AG10803 (cell line): ENCODE measurements at regions not wholly inside any gene's neighbourhood (a gene's known extent, or its start where the extent isn't known, plus 50 kb on each side); places are given as distances from the start of the nearest gene placed in this dataset.
"Not testable (repeated sequence)": the region's sequence is repeated elsewhere in the genome, so short reads cannot be mapped to it uniquely, and the experiment has no call there.

Source experiments
- DNase-seq: peaks from one replicate; pipeline ENCODE4 v3.0.0; 2010; ENCODE audit warnings: low read depth
- H3K4me3 ChIP-seq: 2 replicates; pipeline ENCODE4 v1.5.1; 2011; ENCODE audit warnings: mild to moderate bottlenecking, low read length, control low read depth
- CTCF ChIP-seq: conservative IDR thresholded peaks from 2 replicates; pipeline ENCODE4 v1.5.1; 2011; ENCODE audit warnings: mild to moderate bottlenecking, low read length, control low read depth, inconsistent platforms

GRCh38 chr4:105061731-105062130, 84.9 kb upstream of the TET2 start:
- DNase-seq: no peak
- TF ChIP-seq CTCF: no peak
- H3K4me3 ChIP-seq: no peak overlapping the region

- no peak overlapping the region for H3K4me3 ChIP-seq
- no peak for TF ChIP-seq CTCF
- no peak for DNase-seq
These were observed 80.3 kb upstream of the TET2 start for GRCh38 chr4:105066401-105066800.

- DNase-seq: peak; percentile 21
- TF ChIP-seq CTCF: no peak
These were observed 79.2 kb upstream of the TET2 start for GRCh38 chr4:105067431-105067830.

GRCh38 chr4:105067946-105068345, 78.7 kb upstream of the TET2 start:
- no peak overlapping the region for H3K4me3 ChIP-seq
- no peak for DNase-seq
- TF ChIP-seq CTCF: no peak

More at GRCh38 chr4:105067431-105067830, 79.2 kb upstream of the TET2 start:
- H3K4me3 ChIP-seq: no peak overlapping the region

- no peak for DNase-seq
These were observed 78.2 kb upstream of the TET2 start for GRCh38 chr4:105068516-105068915.

GRCh38 chr4:105072095-105072494, 74.6 kb upstream of the TET2 start:
- not testable (repeated sequence) for DNase-seq, H3K4me3 ChIP-seq

More at GRCh38 chr4:105068516-105068915, 78.2 kb upstream of the TET2 start:
- TF ChIP-seq CTCF: no peak
- no peak overlapping the region for H3K4me3 ChIP-seq

- no peak for TF ChIP-seq CTCF
- no peak overlapping the region for H3K4me3 ChIP-seq
- DNase-seq: no peak
These were observed 72.6 kb upstream of the TET2 start for GRCh38 chr4:105074097-105074496.

GRCh38 chr4:105075045-105075444, 71.6 kb upstream of the TET2 start:
- DNase-seq: no peak
- no peak overlapping the region for H3K4me3 ChIP-seq
- no peak for TF ChIP-seq CTCF
